ENCODE measurements at regions not wholly inside any gene's neighbourhood (a gene's known extent, or its start where the extent isn't known, plus 50 kb on each side); places are given as distances from the start of the nearest gene placed in this dataset.

- DNase-seq: no peak
Measured at GRCh38 chr1:217373761-217374701, 256.9 kb downstream of the GPATCH2 start.

- no peak for DNase-seq
Measured at GRCh38 chr1:217372049-217372970, 258.6 kb downstream of the GPATCH2 start.

GRCh38 chr1:217370757-217371156, 260.1 kb downstream of the GPATCH2 start:
- DNase-seq: no peak

GRCh38 chr1:217369996-217370551, 260.8 kb downstream of the GPATCH2 start:
- no peak for DNase-seq

GRCh38 chr1:217369271-217369981, 261.5 kb downstream of the GPATCH2 start:
- DNase-seq: no peak

GRCh38 chr1:217364220-217364619, 266.7 kb downstream of the GPATCH2 start:
- DNase-seq: no peak

- DNase-seq: no peak
Measured at GRCh38 chr1:217363319-217363718, 267.6 kb downstream of the GPATCH2 start.

GRCh38 chr1:217360510-217360909, 270.4 kb downstream of the GPATCH2 start:
- DNase-seq: no peak

- no peak for DNase-seq
Measured at GRCh38 chr1:217354895-217355294, 276.0 kb downstream of the GPATCH2 start.

GRCh38 chr1:217348960-217349664, 281.8 kb downstream of the GPATCH2 start:
- DNase-seq: no peak

- DNase-seq: no peak
Measured at GRCh38 chr1:217344712-217345111, 286.2 kb downstream of the GPATCH2 start.

- no peak for DNase-seq
Measured at GRCh38 chr1:217343907-217344306, 287.0 kb downstream of the GPATCH2 start.

- no peak for DNase-seq
Measured at GRCh38 chr1:217342105-217342504, 288.8 kb downstream of the GPATCH2 start.

GRCh38 chr1:217336724-217337123, 294.2 kb downstream of the GPATCH2 start:
- no peak for DNase-seq

GRCh38 chr1:217333939-217334338, 297.0 kb downstream of the GPATCH2 start:
- DNase-seq: peak in 1 of 2 experiments; percentile 2

GRCh38 chr1:217332431-217333065, 298.3 kb downstream of the GPATCH2 start:
- DNase-seq: no peak

GRCh38 chr1:217331698-217332097, 299.2 kb downstream of the GPATCH2 start:
- DNase-seq: no peak

GRCh38 chr1:217327901-217328300, 303.0 kb downstream of the GPATCH2 start:
- no peak for DNase-seq

- no peak for DNase-seq
Measured at GRCh38 chr1:217322834-217323233, 308.1 kb downstream of the GPATCH2 start.

- no peak for DNase-seq
Measured at GRCh38 chr1:217315346-217315745, 315.5 kb downstream of the GPATCH2 start.

- no peak for DNase-seq
Measured at GRCh38 chr1:217313096-217313495, 317.8 kb downstream of the GPATCH2 start.

All from AML-193 (cell line).